ENCODE measurements at regions not wholly inside any gene's neighbourhood (a gene's known extent, or its start where the extent isn't known, plus 50 kb on each side); places are given as distances from the start of the nearest gene placed in this dataset.

DNA sequence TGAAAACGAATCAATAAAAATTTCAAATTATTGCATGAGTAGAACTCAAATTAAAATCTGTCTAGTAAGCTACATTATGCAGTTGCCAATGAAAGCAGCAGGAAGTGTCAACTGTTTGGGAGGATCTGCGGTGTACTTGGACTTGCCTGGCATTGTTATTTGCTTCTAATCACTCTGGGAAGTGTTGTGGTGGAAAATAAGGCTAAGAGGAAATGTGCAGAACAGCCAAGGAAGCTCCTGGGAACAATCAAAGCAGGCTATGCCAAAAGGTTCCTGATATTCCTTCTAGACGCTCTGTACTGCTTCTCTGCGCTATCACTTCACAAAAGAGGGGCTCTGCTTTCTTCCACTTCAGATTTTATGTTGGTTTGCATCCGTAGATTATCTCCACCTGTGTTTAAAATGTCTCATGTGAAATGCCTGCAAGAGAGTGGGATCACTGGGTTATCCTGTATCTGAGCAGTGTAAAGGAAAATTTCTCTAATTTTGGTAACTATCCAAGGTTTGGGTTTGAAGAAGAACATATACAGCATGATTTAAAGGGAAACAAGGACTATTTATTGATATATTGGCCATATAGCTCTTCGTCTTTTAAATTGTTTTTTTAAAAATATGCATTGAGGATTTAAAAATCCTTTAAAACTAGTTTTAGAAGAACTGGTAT lies 182.7 kb upstream of the CSNK1A1L start:
- TF ChIP-seq, protein P1, sequence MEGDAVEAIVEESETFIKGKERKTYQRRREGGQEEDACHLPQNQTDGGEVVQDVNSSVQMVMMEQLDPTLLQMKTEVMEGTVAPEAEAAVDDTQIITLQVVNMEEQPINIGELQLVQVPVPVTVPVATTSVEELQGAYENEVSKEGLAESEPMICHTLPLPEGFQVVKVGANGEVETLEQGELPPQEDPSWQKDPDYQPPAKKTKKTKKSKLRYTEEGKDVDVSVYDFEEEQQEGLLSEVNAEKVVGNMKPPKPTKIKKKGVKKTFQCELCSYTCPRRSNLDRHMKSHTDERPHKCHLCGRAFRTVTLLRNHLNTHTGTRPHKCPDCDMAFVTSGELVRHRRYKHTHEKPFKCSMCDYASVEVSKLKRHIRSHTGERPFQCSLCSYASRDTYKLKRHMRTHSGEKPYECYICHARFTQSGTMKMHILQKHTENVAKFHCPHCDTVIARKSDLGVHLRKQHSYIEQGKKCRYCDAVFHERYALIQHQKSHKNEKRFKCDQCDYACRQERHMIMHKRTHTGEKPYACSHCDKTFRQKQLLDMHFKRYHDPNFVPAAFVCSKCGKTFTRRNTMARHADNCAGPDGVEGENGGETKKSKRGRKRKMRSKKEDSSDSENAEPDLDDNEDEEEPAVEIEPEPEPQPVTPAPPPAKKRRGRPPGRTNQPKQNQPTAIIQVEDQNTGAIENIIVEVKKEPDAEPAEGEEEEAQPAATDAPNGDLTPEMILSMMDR (IDR thresholded peaks at IDR 0.05; ENCODE audit: low read depth, low read length, poor library complexity, severe bottlenecking) = no peak
- TF ChIP-seq EZH2phosphoT487 (IDR thresholded peaks at IDR 0.05; ENCODE audit: borderline replicate concordance, low read length) = no peak

All from DOHH2 (cell line).